GM19023 (cell line): ENCODE measurements at regions not wholly inside any gene's neighbourhood (a gene's known extent, or its start where the extent isn't known, plus 50 kb on each side); places are given as distances from the start of the nearest gene placed in this dataset.
"Not testable (repeated sequence)": the region's sequence is repeated elsewhere in the genome, so short reads cannot be mapped to it uniquely, and the experiment has no call there.

Experiments used
- ATAC-seq: cut with Tn5 transposase; IDR thresholded peaks from one replicate; pipeline ENCODE4 v1.9.1; 2021; ENCODE audit warnings: mild to moderate bottlenecking, moderate library complexity; ENCODE audit not compliant: unreplicated experiment

GRCh38 chr4:78691971-78692821 is 84.0 kb upstream of the BMP2K start:
- peak; percentile 78 for ATAC-seq

GRCh38 chr4:78692822-78693170 is 83.4 kb upstream of the BMP2K start:
- ATAC-seq = no peak

DNA sequence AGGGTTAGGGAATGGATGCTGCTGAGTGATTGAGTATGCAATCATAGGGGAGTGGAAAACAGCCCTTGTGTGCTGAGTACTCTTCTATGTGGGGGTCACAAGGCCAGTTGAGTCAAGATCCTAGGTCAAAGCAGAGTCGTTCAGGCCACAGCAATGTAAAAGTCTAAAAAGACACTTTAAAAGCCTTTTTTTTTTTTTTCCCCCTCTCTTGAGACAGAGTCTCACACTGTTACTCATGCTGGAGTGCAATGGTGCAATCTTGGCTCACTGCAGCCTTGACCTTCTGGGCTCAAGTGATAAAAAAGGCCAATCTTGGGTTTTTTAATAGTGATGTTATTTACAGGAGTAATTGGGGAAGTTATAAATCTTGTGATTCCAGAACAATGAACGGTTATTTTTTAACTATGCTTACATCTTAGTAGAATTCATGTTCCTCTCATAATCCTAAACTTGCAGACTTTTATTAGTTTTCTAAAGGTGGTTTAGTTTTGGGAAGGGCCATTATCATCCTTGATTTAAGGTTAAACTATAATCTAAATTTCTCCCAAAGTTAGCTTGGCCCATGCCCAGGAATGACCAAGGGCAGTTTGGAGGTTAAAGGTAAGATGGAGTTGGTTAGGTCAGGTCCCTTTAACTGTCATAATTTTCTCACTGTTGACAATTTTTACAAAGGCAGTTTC is 82.2 kb upstream of the BMP2K start:
- no peak for ATAC-seq

DNA sequence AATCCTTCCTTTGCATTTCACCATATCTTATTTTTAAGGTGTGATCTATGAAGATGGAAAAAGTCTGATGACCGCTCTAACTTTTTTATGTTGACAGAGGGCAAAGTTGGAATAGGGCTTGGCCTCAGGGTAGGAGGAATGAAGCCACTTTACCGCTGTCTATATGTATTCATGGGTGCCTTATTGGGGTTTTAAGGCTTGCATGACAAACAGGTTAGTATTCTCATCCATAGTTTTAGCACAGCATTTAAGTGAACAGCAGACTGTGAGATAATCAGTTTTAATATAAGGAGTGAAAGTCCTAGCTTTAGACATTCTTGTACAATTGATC is 81.7 kb upstream of the BMP2K start:
- no peak for ATAC-seq

DNA sequence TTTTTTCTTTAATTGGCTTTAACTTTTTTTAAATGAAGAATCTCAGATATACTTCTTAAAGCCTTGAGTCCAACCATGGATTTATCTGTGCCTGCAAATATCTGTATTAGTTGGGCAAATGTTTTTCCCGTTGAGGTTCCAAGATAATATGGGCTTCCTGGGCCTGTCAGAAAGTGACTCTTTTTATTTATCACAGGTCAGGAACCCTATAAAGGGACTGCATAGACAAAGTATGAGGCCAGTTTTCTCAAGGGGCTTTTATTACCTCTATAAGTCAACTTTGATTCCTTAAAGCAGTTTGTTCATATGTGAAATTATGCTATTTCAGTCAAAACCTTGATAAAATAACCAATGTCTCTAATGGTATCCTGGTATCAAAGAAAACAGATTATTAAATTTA is 80.2 kb upstream of the BMP2K start:
- no peak for ATAC-seq

DNA sequence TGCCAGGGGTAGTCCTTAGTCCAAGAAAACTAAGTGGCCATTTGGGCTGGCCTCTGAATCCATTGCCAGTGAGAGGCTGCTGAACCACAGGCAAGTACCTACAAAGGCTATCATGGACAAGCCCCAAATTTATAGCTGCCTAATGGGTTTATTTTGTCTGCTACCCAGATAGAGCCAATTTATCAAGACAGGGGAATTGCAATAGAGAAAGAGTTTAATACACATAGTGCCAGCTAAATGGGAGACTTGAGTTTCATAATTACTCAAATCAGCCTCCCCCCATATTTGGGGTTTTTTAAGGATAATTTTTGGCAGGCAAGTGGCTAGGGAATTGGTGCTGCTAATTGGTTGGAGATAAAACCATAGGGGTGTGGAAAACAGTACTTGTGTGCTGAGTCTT is 73.1 kb upstream of the BMP2K start:
- no peak for ATAC-seq

DNA sequence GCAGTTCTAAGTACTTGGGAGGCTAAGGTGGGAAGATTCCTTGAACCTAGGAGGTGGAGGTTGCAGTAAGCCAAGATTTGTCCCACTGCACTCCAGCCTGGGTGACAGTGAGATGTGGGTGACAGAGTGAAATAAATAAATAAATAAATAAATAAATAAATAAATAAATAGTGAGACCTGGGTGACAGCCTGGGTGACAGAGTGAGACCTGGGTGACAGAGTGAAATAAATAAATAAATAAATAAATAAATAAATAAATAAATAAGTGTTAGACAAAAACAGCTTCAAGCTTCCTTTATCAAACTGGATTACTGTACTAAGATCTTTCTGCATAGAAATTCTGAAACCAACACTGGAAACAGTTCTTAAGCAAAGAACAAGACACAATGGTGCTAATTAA is 71.8 kb upstream of the BMP2K start:
- ATAC-seq = no peak

- no peak for ATAC-seq
Observed at GRCh38 chr4:78704981-78705683, 71.0 kb upstream of the BMP2K start.

DNA sequence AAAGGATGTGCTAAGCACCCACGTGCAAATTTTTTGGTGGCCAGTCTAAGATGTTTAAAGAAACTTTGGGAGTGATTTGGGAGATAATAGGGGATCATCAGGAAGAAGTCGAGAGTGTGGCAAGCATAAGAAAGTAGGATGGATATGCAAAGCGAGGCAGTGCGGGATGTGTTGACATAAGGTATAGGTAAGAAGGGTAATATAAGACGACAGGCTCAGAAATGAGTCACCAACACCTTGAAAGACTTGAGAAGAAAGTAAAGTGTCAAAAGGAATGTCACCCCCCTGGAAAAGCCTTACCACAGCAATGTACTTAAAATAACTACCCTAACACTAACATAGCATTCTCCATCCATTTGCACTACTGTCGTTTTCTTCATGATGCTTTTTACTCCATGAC is 69.8 kb upstream of the BMP2K start:
- no peak for ATAC-seq

GRCh38 chr4:78707268-78707667 is 68.9 kb upstream of the BMP2K start:
- peak; percentile 51 for ATAC-seq

- ATAC-seq = peak; percentile 41
Observed at GRCh38 chr4:78707793-78708192, 68.4 kb upstream of the BMP2K start.

DNA sequence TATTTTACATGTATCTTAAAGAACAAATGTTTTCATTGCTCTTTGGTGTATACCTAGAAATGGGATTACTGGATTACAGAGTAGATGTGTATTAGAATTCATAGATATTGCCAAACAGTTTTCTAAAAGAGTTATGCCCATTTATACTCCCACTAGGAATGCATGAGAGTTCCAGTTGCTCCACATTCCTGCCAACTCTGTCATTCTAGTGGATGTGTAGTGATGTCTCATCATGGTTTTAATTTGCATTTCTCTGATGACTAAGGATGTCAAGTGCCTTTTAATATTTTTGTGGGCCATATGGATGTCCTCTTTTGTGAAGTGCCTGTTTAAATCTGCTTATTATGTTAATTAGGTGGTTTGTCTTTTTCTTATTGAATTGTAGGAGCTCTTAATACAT is 65.6 kb upstream of the BMP2K start:
- ATAC-seq = no peak

DNA sequence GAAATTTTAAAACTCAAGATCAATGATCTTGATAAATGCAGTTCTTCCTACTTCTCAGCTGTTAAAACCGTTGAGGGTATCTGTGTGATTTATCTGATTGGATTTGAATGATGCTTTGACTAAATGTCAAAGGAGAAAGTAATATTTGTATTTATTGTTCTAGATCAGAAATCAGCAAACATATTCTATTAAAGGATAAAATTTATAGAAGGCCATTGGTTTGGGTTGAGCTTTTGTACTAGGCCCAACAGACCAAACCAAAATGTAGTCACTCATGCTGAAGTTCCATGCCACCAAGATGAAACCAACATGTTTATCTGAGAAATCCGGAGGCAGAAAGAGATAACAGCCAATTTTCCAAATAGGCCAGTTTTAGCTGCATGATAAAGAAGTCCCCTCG is 64.5 kb upstream of the BMP2K start:
- ATAC-seq = no peak

- not testable (repeated sequence) for ATAC-seq
Observed at GRCh38 chr4:78714598-78714997, 61.6 kb upstream of the BMP2K start.

DNA sequence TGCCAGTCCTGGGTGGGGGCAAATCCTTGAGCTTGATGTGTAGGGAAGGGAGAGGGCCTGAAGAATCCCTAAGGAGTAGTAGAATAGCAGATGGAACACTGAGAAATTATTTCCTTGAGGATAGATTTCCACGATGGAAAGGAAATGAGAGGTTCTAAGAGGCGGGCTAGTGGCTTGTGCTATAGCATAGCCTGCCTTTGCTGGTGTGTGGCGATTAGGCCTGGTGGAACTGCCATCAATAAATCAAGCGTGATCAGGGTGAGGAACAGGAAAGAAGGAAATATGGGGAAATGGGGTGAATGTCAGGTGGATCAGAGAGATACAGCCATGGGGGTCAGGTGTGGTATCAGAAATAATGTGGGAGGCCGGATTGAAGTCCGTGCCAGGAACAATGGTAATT is 60.8 kb upstream of the BMP2K start:
- ATAC-seq = not testable (repeated sequence)

DNA sequence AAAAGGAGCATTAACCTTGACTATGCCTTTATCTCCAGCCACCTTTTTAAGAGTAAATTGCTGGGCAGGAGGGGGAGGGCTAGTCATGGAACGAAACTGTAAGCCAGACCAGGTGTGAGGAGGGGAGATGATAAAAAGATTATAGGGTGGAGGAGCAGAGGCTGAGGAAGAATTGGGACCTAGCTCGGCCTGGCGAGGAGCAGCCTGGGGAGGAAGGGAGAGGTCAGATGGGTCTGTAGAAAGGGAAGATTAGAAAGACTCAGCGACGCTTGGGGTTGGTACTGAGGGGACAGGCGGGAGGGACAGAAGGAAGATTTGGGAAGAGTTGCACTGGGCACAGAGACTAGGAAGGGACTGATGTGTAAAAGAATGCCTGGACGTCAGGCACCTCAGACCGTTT is 58.4 kb upstream of the BMP2K start:
- not testable (repeated sequence) for ATAC-seq

GRCh38 chr4:78720204-78720603 is 55.9 kb upstream of the BMP2K start:
- no peak for ATAC-seq

DNA sequence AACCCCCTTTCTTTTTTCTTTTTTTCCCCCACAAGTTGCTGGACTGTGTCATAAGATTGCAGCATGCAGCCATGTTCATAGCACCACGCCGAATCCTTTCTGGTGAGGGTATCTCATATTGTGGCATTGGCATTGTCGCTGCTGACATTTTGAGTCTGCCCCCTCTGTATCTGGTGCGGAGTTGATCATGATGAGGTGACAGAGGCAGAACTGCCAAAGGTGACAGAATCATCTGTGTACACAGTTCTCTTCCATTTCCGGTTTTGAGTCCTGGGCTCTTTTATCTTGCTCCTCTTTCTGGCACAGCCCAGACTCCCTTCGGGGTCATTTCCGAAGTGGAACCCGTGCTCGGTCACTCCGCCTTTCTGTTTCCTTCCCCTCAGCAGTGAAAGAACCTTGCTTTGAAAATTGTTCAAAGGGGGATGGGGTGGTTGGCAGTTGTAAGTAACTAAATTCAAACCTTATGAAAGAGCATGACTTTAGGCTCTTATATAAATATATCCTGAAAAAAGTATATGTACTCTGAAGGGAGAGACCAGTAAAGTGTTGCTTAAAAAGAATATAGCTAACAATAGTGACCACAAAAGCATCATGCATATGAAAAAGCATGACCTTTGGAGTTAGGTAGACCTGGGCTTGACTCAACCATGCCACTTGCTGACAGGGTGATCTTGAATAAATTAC is 55.0 kb upstream of the BMP2K start:
- ATAC-seq = peak; percentile 89

- no peak for ATAC-seq
Observed at GRCh38 chr4:78721747-78722146, 54.4 kb upstream of the BMP2K start.

- ATAC-seq = no peak
Observed at GRCh38 chr4:78722320-78722719, 53.8 kb upstream of the BMP2K start.

- no peak for ATAC-seq
Observed at GRCh38 chr4:78722878-78723277, 53.3 kb upstream of the BMP2K start.
